ENCODE measurements at regions not wholly inside any gene's neighbourhood (a gene's known extent, or its start where the extent isn't known, plus 50 kb on each side); places are given as distances from the start of the nearest gene placed in this dataset.

DNA sequence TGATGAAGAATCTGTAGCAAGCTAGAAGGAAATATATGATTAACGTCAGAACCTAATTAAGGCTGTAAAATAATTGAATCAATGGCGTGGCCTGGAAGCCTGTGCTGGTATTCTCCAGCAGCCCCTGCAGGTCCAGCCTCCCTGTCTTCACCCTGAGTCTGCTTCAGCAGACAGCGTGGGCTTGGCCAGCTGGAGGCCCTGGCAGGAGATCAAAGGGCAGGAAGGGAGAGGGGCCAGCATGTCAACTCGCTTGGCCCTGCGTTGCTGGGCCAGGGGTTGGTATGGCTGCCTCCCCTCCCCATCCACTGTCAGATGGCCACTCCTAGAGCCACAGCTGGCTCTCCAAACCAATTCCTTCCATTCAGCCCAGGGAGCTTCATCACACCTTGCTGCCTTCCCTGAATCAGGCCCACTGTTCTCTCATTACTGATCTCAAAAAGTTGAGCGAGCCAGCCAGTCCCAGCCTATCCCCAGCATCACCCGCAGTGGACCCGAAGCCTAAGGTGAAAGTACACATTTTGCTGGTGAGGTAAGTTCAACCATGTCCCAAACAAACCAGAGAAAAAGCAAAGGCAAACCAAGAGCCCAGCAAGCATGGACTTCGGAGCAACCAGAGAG is 228.4 kb upstream of the AGAP1 start:
- DNase-seq: no peak

DNA sequence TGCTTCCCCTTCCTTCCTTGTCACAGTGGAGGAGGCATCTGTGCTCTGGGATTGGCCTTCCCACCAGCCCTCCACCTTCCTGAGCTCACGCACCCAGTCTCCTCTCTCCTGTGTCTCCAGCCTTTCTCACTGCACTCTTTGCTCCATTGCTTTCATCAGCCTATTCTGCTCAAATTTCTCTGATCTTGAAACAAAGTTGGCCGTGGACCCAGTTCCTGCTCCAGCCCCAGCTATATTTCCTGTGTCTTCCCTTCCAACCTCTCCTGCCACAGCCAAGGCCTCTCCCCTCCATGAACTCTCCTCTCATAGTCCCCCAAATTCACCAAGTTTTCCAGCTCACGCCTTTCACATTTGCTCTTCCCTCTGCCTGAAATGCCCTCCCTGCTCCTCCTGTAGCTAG is 226.6 kb upstream of the AGAP1 start:
- DNase-seq: no peak

DNA sequence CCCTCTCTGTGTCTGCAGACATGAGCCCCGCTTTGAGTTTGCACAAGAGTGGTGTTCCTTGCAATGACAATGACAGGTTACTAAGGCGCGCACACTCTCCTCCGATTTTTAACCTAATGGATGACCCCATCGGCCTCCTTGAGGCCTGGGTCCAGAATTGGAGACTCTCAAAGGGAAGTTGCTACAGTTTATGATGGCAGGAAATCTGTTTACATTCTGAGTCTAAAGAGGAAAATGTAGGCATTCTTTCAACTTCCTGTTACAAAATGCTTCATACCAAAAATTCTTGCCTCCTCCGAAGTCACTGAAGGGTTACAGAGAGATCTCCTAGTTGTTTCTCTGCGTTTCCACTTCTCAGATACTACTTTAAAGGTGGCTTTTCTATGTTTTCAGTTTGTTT is 225.3 kb upstream of the AGAP1 start:
- no peak for DNase-seq

- no peak for DNase-seq
These were observed 223.6 kb upstream of the AGAP1 start for GRCh38 chr2:235270291-235270690.

- DNase-seq: no peak
These were observed 222.9 kb upstream of the AGAP1 start for GRCh38 chr2:235270956-235271355.

GRCh38 chr2:235271936-235272335 is 221.9 kb upstream of the AGAP1 start:
- no peak for DNase-seq

DNA sequence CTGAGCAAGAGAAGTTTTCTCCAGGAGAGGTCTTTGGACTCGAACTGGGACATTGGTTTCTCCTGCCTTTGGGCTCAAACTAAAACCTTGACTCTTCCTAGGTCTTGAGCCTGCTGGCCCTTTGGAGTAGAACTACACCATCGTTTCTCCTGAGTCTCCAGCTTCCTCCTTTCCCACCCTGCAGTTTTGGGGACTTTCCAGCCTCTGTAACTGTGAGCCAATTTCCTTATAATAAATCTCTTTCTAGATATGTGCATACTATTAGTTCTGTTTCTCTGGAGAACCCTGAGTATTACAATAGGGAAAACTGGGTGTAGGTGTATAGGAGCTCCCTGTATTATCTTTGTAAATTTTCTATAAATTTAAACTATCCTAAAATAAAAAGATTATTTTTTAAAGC is 219.8 kb upstream of the AGAP1 start:
- DNase-seq: no peak

DNA sequence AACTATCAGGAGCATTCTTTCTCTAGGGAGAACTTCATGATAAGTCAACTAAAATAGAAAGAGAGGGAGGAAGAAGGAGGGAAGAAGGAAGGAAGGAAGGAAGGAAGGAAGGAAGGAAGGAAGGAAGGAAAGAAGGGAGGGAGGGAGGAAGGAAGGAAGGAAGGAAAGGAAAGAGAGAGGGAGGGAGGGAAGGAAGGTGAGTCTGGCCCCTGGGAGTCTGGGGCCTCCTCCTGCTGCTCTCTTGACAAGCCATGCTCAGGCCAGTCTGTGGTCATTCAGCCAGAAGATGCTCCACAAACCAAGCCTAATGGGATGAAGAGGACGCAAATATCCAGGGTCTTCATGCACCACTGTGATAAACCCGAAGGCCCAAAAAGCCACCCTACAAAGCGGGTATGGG is 216.4 kb upstream of the AGAP1 start:
- no peak for DNase-seq

DNA sequence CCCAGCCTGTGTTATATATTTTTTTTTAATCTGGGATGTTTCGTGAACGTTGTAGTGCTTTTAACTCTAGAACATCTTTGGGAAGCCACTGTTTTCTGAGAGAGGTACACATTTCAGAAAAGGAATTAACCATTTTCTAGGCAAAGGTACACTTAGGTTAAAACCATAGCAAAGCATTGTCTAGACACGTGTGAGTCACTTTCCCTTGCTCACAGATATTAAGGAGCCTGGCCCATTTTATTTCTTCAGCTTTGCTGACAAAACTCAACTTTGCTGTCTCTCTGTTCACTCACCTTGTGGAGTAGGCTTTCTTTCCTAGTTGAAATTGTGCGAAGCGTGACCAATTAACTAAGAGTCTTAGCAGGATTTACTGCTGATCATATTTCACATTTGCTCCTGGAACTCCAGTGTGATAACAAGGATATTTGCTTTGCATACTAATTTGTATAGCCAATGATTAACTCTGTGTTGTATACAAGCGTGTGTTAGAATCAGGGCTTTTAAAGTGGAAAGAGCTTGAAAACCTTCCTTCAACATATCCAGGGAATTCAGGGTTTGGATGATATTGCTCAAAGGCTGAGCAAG is 215.0 kb upstream of the AGAP1 start:
- no peak for DNase-seq

DNA sequence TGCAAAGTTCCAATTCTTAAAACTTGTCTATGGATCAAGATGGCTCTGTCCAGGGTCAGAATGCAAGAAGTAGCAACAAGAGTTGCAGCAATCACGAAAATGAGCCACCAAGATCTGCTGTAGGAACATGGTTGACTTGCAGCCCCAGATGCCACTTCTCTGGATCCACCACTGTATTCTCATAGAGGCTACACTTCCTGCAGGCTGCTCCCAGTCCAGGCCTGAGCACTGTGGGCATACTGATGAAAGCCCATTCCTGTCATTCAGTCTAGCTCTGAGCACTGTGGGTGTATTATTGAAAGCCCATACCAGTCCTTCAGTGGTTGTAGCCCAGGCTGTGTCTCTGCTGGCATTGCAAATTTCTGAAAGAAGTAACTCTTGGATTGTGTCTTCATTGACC is 213.9 kb upstream of the AGAP1 start:
- DNase-seq: no peak

DNA sequence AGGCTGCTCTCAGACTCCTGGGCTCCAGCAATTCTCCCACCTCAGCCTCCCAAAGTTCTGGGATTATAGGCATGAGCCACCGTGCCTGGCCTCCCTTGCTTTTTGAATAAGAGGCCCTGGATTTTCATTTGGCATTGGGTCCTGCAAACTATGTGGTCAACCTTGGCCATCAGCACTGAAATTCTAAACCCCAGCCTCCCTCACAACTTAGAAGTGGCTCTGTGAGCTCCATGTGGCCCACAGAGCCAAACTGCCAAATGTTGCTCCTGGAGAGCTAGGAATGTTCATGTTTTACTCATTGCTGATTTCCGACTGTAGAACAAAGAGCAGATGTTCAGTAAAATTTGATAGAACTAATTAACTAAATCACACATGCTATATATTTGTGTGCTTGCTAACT is 210.6 kb upstream of the AGAP1 start:
- no peak for DNase-seq

GRCh38 chr2:235286622-235287374 is 207.0 kb upstream of the AGAP1 start:
- no peak for DNase-seq

DNA sequence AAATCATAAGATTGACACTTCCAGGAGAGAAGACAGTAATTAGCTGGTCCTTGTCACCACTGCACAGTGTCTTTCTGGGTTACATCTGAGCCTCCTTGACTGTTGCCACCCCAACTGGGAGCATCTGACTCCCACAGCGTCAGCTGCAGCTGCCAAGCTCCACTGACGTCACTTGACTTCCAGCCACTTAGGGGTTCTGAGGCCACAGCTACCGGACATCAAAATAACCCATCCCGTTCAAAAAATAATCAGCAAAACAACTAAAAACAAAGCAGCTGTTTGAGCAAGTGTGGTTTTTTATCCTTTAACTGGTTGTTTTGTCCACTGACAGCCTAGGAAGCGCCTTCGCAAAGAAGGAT is 206.5 kb upstream of the AGAP1 start:
- DNase-seq: no peak

DNA sequence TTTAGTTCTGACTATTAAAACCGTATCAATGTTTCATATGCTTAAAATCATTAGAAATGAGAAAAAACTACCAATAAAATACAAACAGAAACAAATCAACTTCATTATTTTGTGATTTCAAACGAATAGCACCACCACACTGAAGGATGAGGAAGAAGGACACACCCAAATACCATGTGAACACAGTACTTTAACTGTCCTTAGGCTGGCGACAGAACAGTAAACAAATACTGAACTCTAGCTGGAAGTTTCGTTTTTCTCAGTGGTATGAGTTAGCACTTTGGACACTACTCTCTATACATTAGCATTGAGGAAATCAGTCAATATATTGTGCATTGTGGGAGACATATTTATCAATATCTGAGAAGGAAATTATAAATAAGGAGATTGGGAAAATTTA is 202.4 kb upstream of the AGAP1 start:
- no peak for DNase-seq

- DNase-seq: no peak
These were observed 200.8 kb upstream of the AGAP1 start for GRCh38 chr2:235293061-235293460.

GRCh38 chr2:235295831-235296230 is 198.0 kb upstream of the AGAP1 start:
- DNase-seq: no peak

DNA sequence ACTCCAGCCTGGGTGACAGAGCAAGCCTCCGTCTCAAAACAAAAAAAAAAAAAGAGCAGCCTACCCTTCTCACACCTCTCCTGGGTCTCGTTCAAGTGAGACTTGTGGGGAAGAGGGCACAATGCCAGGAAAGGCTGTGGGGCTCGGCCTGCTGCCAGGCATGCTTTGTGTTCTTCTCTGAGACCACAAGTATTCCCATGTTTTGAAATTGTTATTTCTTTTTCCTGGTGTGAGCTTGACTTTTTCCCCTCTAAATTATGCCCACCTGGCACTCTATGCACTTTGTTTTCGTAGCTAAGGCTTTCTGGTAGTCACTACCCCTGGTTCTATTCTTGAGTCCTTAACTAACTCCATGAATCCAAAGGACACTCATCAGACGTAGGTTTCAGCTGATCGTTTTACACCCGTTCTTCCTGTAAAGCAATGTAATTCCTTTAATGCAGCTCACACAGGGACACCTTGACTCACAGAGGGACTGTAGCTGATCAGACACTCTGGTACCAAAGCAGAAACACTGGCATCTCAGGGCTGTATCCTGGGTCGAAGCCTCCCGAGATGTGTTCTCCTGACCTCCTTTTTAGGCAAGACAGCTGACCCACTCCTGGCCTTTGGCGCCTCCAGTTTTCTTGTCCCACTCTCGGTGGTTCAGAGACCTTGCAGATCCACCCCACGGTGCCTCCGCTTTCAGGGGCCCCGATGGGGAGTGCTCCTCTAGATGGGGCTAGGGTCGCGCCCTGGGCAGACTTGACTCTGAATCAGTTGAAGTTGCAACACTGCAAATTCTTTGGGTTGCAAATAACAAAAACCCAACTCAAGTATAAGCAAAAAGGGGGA is 193.3 kb upstream of the AGAP1 start:
- DNase-seq: no peak

GRCh38 chr2:235301202-235302076 is 192.4 kb upstream of the AGAP1 start:
- no peak for DNase-seq

- DNase-seq: no peak
These were observed 191.6 kb upstream of the AGAP1 start for GRCh38 chr2:235302263-235302662.

GRCh38 chr2:235303499-235304291 is 190.1 kb upstream of the AGAP1 start:
- DNase-seq: no peak

GRCh38 chr2:235305678-235306077 is 188.2 kb upstream of the AGAP1 start:
- DNase-seq: no peak

GRCh38 chr2:235311044-235311443 is 182.8 kb upstream of the AGAP1 start:
- no peak for DNase-seq
